ENCODE measurements at regions not wholly inside any gene's neighbourhood (a gene's known extent, or its start where the extent isn't known, plus 50 kb on each side); places are given as distances from the start of the nearest gene placed in this dataset.

GRCh38 chr2:108129636-108130035, 110.1 kb upstream of the SULT1C3 start:
- H3K4me3 ChIP-seq (replicated peaks; ENCODE audit: low read depth, low read length) = no peak overlapping the region
- DNase-seq (ENCODE audit: low read depth) = no peak
- TF ChIP-seq, protein P1, sequence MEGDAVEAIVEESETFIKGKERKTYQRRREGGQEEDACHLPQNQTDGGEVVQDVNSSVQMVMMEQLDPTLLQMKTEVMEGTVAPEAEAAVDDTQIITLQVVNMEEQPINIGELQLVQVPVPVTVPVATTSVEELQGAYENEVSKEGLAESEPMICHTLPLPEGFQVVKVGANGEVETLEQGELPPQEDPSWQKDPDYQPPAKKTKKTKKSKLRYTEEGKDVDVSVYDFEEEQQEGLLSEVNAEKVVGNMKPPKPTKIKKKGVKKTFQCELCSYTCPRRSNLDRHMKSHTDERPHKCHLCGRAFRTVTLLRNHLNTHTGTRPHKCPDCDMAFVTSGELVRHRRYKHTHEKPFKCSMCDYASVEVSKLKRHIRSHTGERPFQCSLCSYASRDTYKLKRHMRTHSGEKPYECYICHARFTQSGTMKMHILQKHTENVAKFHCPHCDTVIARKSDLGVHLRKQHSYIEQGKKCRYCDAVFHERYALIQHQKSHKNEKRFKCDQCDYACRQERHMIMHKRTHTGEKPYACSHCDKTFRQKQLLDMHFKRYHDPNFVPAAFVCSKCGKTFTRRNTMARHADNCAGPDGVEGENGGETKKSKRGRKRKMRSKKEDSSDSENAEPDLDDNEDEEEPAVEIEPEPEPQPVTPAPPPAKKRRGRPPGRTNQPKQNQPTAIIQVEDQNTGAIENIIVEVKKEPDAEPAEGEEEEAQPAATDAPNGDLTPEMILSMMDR (IDR thresholded peaks at IDR 0.05; ENCODE audit: low read length, missing control alignments) = no peak

DNA sequence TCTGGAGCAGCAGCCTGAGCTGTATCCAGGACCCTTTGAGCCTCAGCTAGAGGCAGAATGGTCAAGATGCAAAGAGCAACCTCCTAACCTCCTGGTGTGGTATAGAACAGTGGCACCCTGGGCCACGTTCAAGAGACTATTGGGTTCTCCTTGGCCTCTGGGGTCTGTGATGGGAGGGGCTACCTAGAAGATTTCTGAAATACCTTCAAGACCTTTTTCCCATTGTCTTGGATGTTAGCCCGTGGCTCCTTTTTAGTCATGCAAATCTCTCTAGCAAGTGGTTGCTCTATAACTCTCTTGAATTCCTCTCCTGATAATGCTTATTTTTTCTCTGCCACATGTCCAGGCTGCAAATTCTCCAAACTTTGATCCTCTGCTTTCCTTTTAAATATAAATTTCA, 106.3 kb upstream of the SULT1C3 start:
- H3K4me3 ChIP-seq (replicated peaks; ENCODE audit: low read depth, low read length) = no peak overlapping the region
- TF ChIP-seq, protein P1 (IDR thresholded peaks at IDR 0.05; ENCODE audit: low read length, missing control alignments) = no peak
- no peak for DNase-seq (ENCODE audit: low read depth)

- TF ChIP-seq, protein P1 (IDR thresholded peaks at IDR 0.05; ENCODE audit: low read length, missing control alignments) = no peak
- DNase-seq (ENCODE audit: low read depth) = peak; percentile 31
- H3K4me3 ChIP-seq (replicated peaks; ENCODE audit: low read depth, low read length) = no peak overlapping the region
Observed at GRCh38 chr2:108139521-108139920, 100.2 kb upstream of the SULT1C3 start.

DNA sequence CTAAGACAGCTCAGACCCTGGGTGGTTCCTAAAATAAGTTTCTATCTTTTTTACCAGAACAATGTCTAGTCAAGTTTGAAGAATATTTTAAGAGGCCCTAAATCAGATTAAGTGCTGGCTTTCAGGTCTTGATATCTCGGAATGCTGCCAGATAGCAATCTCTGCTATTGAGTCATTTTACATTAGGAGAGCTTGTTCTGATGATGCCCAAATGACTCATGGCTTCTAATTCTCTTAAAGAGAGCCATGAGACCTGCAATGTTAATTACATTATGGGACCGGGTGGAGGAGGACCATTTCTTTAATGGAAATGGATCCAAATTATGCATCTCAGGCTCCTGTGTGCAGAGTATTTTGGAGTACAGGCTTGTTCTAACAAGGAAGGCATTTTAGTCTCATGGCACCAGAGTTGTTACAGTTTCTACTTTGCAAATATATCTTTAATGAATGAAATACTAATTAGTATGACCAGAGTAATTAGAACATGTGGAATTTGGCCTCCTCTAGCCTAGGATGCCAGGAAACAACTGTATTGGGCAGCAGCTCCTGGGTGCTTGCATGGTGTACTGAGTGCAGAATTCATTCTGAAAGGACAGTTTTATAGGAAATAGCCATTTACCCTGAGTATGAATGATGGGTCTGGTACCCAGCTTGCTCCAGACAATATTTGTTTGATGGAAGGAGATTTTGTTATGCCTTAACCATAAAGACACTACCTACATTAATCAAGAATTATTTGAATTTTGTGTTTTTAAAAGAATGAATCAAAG, 94.0 kb upstream of the SULT1C3 start:
- no peak overlapping the region for H3K4me3 ChIP-seq (replicated peaks; ENCODE audit: low read depth, low read length)
- no peak for DNase-seq (ENCODE audit: low read depth)
- TF ChIP-seq, protein P1 (IDR thresholded peaks at IDR 0.05; ENCODE audit: low read length, missing control alignments) = no peak

DNA sequence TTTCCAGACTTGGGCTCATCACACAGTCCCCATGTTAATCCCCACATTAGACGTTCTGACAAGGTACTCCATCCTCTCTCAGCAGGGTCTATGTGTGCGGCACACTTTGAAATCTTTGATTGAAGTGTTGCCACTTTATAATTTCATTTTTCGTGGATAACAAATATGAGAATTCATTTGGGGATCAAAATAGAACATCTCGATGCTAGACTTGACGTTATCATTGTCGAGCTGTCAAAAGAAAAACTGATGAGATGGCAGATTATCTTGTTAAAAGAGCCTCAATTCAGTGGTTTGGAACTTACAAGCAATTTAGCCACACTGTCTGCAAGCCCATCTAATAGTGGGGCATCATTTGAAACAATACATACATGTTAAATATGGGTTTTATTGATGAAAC, 91.2 kb upstream of the SULT1C3 start:
- TF ChIP-seq, protein P1 (IDR thresholded peaks at IDR 0.05; ENCODE audit: low read length, missing control alignments) = no peak
- no peak for DNase-seq (ENCODE audit: low read depth)
- H3K4me3 ChIP-seq (replicated peaks; ENCODE audit: low read depth, low read length) = no peak overlapping the region

DNA sequence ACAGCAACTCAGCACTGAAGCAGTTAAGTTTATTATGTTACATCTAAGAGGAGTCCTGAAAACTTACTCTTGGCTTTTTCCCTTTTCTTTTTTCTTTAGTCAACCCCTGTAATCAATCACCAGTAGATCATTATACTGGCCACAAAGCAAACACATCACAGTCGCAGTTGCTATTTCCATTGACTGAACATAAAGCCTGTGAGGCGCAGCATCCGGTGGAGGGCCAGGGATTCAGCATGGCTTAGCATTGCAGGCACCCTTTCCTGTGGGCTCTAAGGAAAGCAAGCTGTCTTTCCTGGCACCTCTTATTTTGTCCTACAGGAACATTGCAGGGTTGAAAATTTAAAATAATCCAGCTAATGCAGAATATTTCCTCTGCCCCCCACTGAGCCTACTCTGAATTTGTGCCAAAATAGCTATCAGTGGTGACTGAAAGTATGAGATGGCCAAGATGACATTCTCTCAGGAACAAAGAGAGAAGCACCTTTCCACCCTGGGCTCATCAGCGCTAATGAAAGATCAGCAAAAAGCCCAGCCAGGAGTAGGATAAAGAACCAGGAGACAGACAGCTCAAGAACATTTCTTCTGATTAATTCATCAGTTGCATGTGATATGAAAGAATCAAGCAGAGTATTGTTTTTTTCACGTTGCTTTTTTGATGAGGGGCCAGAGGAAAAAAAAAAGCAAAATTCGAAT, 85.3 kb upstream of the SULT1C3 start:
- TF ChIP-seq, protein P1 (IDR thresholded peaks at IDR 0.05; ENCODE audit: low read length, missing control alignments) = no peak
- DNase-seq (ENCODE audit: low read depth) = no peak
- H3K4me3 ChIP-seq (replicated peaks; ENCODE audit: low read depth, low read length) = no peak overlapping the region
